TTC549 (cell line): ENCODE measurements at regions not wholly inside any gene's neighbourhood (a gene's known extent, or its start where the extent isn't known, plus 50 kb on each side); places are given as distances from the start of the nearest gene placed in this dataset.

Experiments
- FAIRE-seq: peaks from 2 replicates; lab custom pipeline; 2012; peaks lifted over from hg19 to GRCh38; lab: Jason Lieb, UNC

GRCh38 chr4:167492007-167492406 lies 257.7 kb upstream of the SPOCK3 start:
- FAIRE-seq, result no peak

GRCh38 chr4:167509551-167509950 lies 275.3 kb upstream of the SPOCK3 start:
- FAIRE-seq, result no peak

- no peak for FAIRE-seq
These were observed 289.8 kb upstream of the SPOCK3 start for GRCh38 chr4:167524091-167524490.

GRCh38 chr4:167537761-167538160 lies 303.5 kb upstream of the SPOCK3 start:
- no peak for FAIRE-seq

GRCh38 chr4:167541286-167541685 lies 307.0 kb upstream of the SPOCK3 start:
- FAIRE-seq, result no peak

- FAIRE-seq, result no peak
These were observed 310.1 kb upstream of the SPOCK3 start for GRCh38 chr4:167544391-167544790.

GRCh38 chr4:167550021-167550420 lies 315.7 kb upstream of the SPOCK3 start:
- no peak for FAIRE-seq

GRCh38 chr4:167555338-167556022 lies 321.2 kb upstream of the SPOCK3 start:
- FAIRE-seq, result no peak

GRCh38 chr4:167578906-167579305 lies 344.6 kb upstream of the SPOCK3 start:
- no peak for FAIRE-seq

- FAIRE-seq, result no peak
These were observed 347.2 kb upstream of the SPOCK3 start for GRCh38 chr4:167581449-167581965.

- no peak for FAIRE-seq
These were observed 353.1 kb upstream of the SPOCK3 start for GRCh38 chr4:167587361-167587760.

- FAIRE-seq, result no peak
These were observed 361.6 kb upstream of the SPOCK3 start for GRCh38 chr4:167595898-167596297.

- no peak for FAIRE-seq
These were observed 367.9 kb upstream of the SPOCK3 start for GRCh38 chr4:167602157-167602556.

GRCh38 chr4:167606551-167606950 lies 372.3 kb upstream of the SPOCK3 start:
- FAIRE-seq, result no peak

- no peak for FAIRE-seq
These were observed 379.1 kb upstream of the SPOCK3 start for GRCh38 chr4:167613381-167613780.

- FAIRE-seq, result no peak
These were observed 380.6 kb upstream of the SPOCK3 start for GRCh38 chr4:167614866-167615265.

GRCh38 chr4:167616476-167616875 lies 382.2 kb upstream of the SPOCK3 start:
- no peak for FAIRE-seq

- FAIRE-seq, result no peak
These were observed 388.4 kb upstream of the SPOCK3 start for GRCh38 chr4:167622481-167623240.

GRCh38 chr4:167623241-167623572 lies 388.9 kb upstream of the SPOCK3 start:
- no peak for FAIRE-seq

- no peak for FAIRE-seq
These were observed 395.0 kb upstream of the SPOCK3 start for GRCh38 chr4:167629272-167629671.

GRCh38 chr4:167642250-167642649 lies 408.0 kb upstream of the SPOCK3 start:
- FAIRE-seq, result no peak

- FAIRE-seq, result no peak
These were observed 411.1 kb upstream of the SPOCK3 start for GRCh38 chr4:167645358-167645757.

- FAIRE-seq, result no peak
These were observed 418.0 kb upstream of the SPOCK3 start for GRCh38 chr4:167652267-167652666.

GRCh38 chr4:167688660-167689142 lies 403.6 kb upstream of the ANXA10 start:
- FAIRE-seq, result no peak
